ENCODE measurements at regions not wholly inside any gene's neighbourhood (a gene's known extent, or its start where the extent isn't known, plus 50 kb on each side); places are given as distances from the start of the nearest gene placed in this dataset.
"Not testable (repeated sequence)": the region's sequence is repeated elsewhere in the genome, so short reads cannot be mapped to it uniquely, and the experiment has no call there.

GRCh38 chr2:216757532-216757931, 62.2 kb upstream of the IGFBP5 start:
- H3K9me3 ChIP-seq, result no peaks in the 10 kb centered on the region
- H3K27ac ChIP-seq, result no peak overlapping the region
- H3K4me1 ChIP-seq, result peaks cover 0 to 10% of the 10 kb centered on the region in 2 donors

GRCh38 chr2:216756435-216756834, 61.1 kb upstream of the IGFBP5 start:
- H3K27ac ChIP-seq, result no peak overlapping the region
- peaks cover 0 to 11% of the 10 kb centered on the region in 2 donors for H3K4me1 ChIP-seq
- no peaks in the 10 kb centered on the region for H3K9me3 ChIP-seq
- TF ChIP-seq CTCF (IDR thresholded peaks at IDR 0.05), result no peak
- no peak for DNase-seq (ENCODE audit: low spot score)
- no peak overlapping the region for H3K4me3 ChIP-seq
- H3K27me3 ChIP-seq, result no peaks in the 10 kb centered on the region
- no peaks in the 10 kb centered on the region for H3K36me3 ChIP-seq

More at GRCh38 chr2:216757532-216757931, 62.2 kb upstream of the IGFBP5 start:
- Histone ChIP-seq H3K36me3 (no peaks in the 10 kb centered on the region), H3K4me3 (no peak overlapping the region), H3K27me3 (no peaks in the 10 kb centered on the region)
- DNase-seq (ENCODE audit: low spot score), result no peak
- TF ChIP-seq CTCF (IDR thresholded peaks at IDR 0.05), result no peak

GRCh38 chr2:216754812-216755211, 59.5 kb upstream of the IGFBP5 start:
- no peak for DNase-seq (ENCODE audit: low spot score)
- no peak for TF ChIP-seq CTCF (IDR thresholded peaks at IDR 0.05)
- Histone ChIP-seq H3K9me3 (no peaks in the 10 kb centered on the region), H3K4me3 (no peak overlapping the region), H3K27me3 (no peaks in the 10 kb centered on the region), H3K36me3 (no peaks in the 10 kb centered on the region), H3K27ac (no peak overlapping the region), H3K4me1 (peaks cover 0 to 11% of the 10 kb centered on the region in 2 donors)

DNA sequence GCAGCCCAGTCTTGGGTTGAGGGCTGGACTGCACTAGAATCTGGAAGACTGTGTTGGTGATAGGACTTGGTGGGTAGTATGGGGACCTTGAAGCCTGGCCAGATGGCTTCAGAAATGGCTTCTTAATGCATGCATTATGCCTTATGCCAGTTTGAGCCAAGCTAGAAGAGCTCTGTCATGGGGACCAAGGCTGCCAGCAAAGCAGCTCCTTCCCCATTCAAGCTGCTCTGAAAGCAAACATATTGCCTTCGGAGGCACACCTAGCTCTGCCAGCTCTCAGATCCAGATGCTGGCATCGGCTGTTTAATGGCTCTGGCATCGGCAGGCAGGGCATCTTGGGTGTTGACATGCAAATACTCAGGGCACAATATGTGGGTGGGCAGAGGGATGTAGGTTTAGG, 59.0 kb upstream of the IGFBP5 start:
- no peak for TF ChIP-seq CTCF (IDR thresholded peaks at IDR 0.05)
- Histone ChIP-seq H3K4me3 (no peak overlapping the region), H3K27me3 (no peaks in the 10 kb centered on the region), H3K27ac (no peak overlapping the region), H3K4me1 (peaks cover 0 to 11% of the 10 kb centered on the region in 2 donors), H3K9me3 (no peaks in the 10 kb centered on the region), H3K36me3 (no peaks in the 10 kb centered on the region)
- DNase-seq (ENCODE audit: low spot score), result no peak

GRCh38 chr2:216752855-216753505, 57.6 kb upstream of the IGFBP5 start:
- H3K9me3 ChIP-seq, result no peaks in the 10 kb centered on the region
- TF ChIP-seq CTCF (IDR thresholded peaks at IDR 0.05), result no peak
- H3K4me1 ChIP-seq, result peaks cover 0 to 11% of the 10 kb centered on the region in 2 donors
- no peak for DNase-seq (ENCODE audit: low spot score)
- H3K27ac ChIP-seq, result no peak overlapping the region
- no peaks in the 10 kb centered on the region for H3K27me3 ChIP-seq
- no peak overlapping the region for H3K4me3 ChIP-seq
- no peaks in the 10 kb centered on the region for H3K36me3 ChIP-seq

GRCh38 chr2:216750750-216751149, 55.4 kb upstream of the IGFBP5 start:
- H3K27me3 ChIP-seq; DNase-seq (ENCODE audit: low spot score); H3K36me3 ChIP-seq; H3K4me3 ChIP-seq; H3K9me3 ChIP-seq; H3K27ac ChIP-seq: not testable (repeated sequence)
- peaks cover 0 to 11% of the 10 kb centered on the region in 2 donors for H3K4me1 ChIP-seq

DNA sequence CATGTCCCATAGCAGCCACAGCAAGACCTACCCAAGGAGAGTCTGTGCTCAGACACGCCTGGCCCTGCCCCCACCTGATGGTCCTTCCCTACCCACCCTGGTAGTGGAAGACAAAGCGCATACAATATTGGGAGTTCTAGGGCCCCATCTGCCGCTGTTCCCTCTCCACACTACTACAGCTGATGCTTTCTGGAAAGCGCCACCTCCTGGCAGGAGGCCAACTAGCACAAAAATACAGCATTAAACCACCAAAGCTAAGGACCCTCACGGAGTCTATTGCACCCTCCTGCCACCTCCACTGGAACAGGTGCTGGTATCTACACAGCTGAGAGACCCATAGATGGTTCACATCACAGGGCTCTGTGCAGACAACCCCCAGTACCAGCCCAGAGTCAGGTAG, 50.9 kb upstream of the IGFBP5 start:
- not testable (repeated sequence) for H3K27me3 ChIP-seq; H3K4me1 ChIP-seq; H3K27ac ChIP-seq; H3K9me3 ChIP-seq; H3K4me3 ChIP-seq; H3K36me3 ChIP-seq; DNase-seq (ENCODE audit: low spot score)
